CD14-positive monocyte (primary cell): ENCODE measurements at regions not wholly inside any gene's neighbourhood (a gene's known extent, or its start where the extent isn't known, plus 50 kb on each side); places are given as distances from the start of the nearest gene placed in this dataset.

Experiments
- DNase-seq, 3 donors: peaks; one replicate each; pipeline ENCODE4 v3.0.0-alpha.2; 2011 to 2022
- H2AFZ ChIP-seq: 2 replicates; pipeline ENCODE4 v1.6.0; 2012; ENCODE audit warnings: mild to moderate bottlenecking, low read depth, low read length, inconsistent platforms; ENCODE audit not compliant: insufficient read depth, poor library complexity, severe bottlenecking
- H3K27ac ChIP-seq, 2 donors: 1 replicate in 1 of 2; 2 replicates in 1 of 2; pipeline ENCODE4 v1.5.1; 2012 to 2013; ENCODE audit warnings: low read length in 2 of 2, control low read depth in 1 of 2, inconsistent platforms in 1 of 2, low read depth in 1 of 2, mild to moderate bottlenecking in 1 of 2
- H3K27me3 ChIP-seq, 2 donors: one replicate each; pipeline versions ENCODE4 v1.6.0 to v1.6.1; 2011 to 2013; ENCODE audit warnings: low read length in 2 of 2; ENCODE audit not compliant: control insufficient read depth in 2 of 2, insufficient read depth in 2 of 2
- H3K36me3 ChIP-seq, 2 donors: replicated peaks in 1 of 2; 1 replicate in 1 of 2; 2 replicates in 1 of 2; pipeline versions ENCODE4 v1.5.1 to v1.6.1; 2012 to 2013; ENCODE audit warnings: low read length in 2 of 2, control low read depth in 1 of 2, inconsistent platforms in 1 of 2, mild to moderate bottlenecking in 1 of 2; ENCODE audit not compliant: insufficient read depth in 2 of 2, control insufficient read depth in 1 of 2
- H3K4me1 ChIP-seq, 2 donors: 1 replicate in 1 of 2; 2 replicates in 1 of 2; pipeline versions ENCODE4 v1.5.1 to v1.6.1; 2012 to 2013; ENCODE audit warnings: low read length in 2 of 2, control low read depth in 1 of 2, inconsistent platforms in 1 of 2, mild to moderate bottlenecking in 1 of 2, moderate library complexity in 1 of 2; ENCODE audit not compliant: insufficient read depth in 2 of 2, control insufficient read depth in 1 of 2
- H3K4me2 ChIP-seq: replicated peaks from 2 replicates; pipeline ENCODE3; 2012; ENCODE audit warnings: low read length, moderate library complexity, mild to moderate bottlenecking; ENCODE audit not compliant: poor library complexity, severe bottlenecking; ENCODE audit errors: extremely low read depth
- H3K4me3 ChIP-seq, 3 experiments: fragments of 200-600 bp in 1 of 3; sonication (generic) in 1 of 3; replicated peaks in 1 of 3; 1 replicate in 2 of 3; 2 replicates in 1 of 3; pipeline ENCODE4 v1.5.1; 2011 to 2013; ENCODE audit warnings: low read length in 3 of 3, mild to moderate bottlenecking in 3 of 3, control low read depth in 2 of 3, low read depth in 2 of 3, inconsistent platforms in 1 of 3, moderate library complexity in 1 of 3
- H3K79me2 ChIP-seq: 2 replicates; pipeline ENCODE4 v1.6.0; 2012; ENCODE audit warnings: mild to moderate bottlenecking, control low read depth, inconsistent platforms, low read length, moderate library complexity; ENCODE audit not compliant: insufficient read depth
- H3K9ac ChIP-seq: 2 replicates; pipeline ENCODE4 v1.6.0; 2017; ENCODE audit warnings: low read length, mild to moderate bottlenecking; ENCODE audit not compliant: insufficient read depth, poor library complexity, severe bottlenecking
- H3K9me3 ChIP-seq, 2 donors: replicated peaks in 1 of 2; 1 replicate in 1 of 2; 2 replicates in 1 of 2; pipeline versions ENCODE4 v1.5.1 to v1.6.1; 2012 to 2013; ENCODE audit warnings: low read length in 2 of 2, control low read depth in 1 of 2; ENCODE audit not compliant: control insufficient read depth in 1 of 2, insufficient read depth in 1 of 2
- H4K20me1 ChIP-seq: 2 replicates; pipeline ENCODE4 v1.6.0; 2012; ENCODE audit warnings: mild to moderate bottlenecking, low read length, control low read depth, moderate library complexity; ENCODE audit not compliant: insufficient read depth
- H3K27ac Mint-ChIP-seq, 7 donors: one replicate each; pipeline ENCODE4 v1.8.0; 2020; ENCODE audit warnings: mild to moderate bottlenecking in 7 of 7, mixed read lengths in 7 of 7, moderate library complexity in 6 of 7, inconsistent platforms in 2 of 7
- H3K27me3 Mint-ChIP-seq, 3 donors: one replicate each; pipeline ENCODE4 v1.8.0; 2021 to 2022; ENCODE audit warnings: low read depth in 3 of 3, mild to moderate bottlenecking in 3 of 3, mixed read lengths in 3 of 3, moderate library complexity in 3 of 3, inconsistent platforms in 1 of 3
- H3K36me3 Mint-ChIP-seq, 2 donors: one replicate each; pipeline ENCODE4 v1.8.0; 2020; ENCODE audit warnings: mixed read lengths in 2 of 2, inconsistent platforms in 1 of 2, mild to moderate bottlenecking in 1 of 2
- H3K4me1 Mint-ChIP-seq: one replicate; pipeline ENCODE4 v1.8.0; 2020; ENCODE audit warnings: mild to moderate bottlenecking, mixed read lengths
- H3K4me3 Mint-ChIP-seq, 2 donors: one replicate each; pipeline ENCODE4 v1.8.0; 2020; ENCODE audit warnings: mild to moderate bottlenecking in 2 of 2, mixed read lengths in 2 of 2, moderate library complexity in 1 of 2
- H3K9me3 Mint-ChIP-seq, 7 donors: one replicate each; pipeline ENCODE4 v1.8.0; 2020 to 2022; ENCODE audit warnings: mixed read lengths in 7 of 7, mild to moderate bottlenecking in 6 of 7, moderate library complexity in 6 of 7, inconsistent platforms in 2 of 7
- WGBS: methylation state at CpG from one replicate; pipeline ENCODE4 v1.1.5; 2013; ENCODE audit warnings: missing lambda C conversion rate; ENCODE audit not compliant: insufficient coverage; 5-methylcytosine and 5-hydroxymethylcytosine counted together
- intact Hi-C, 2 donors: fragments of 100-400 bp; cut with micrococcal nuclease; formaldehyde crosslinking; loops; one replicate each; pipeline versions ENCODE4 v1.15.0 to v1.15.1; 2023
- TF ChIP-seq, protein P1 (sequence below): fragments of 200-600 bp; IDR thresholded peaks from one replicate; pipeline ENCODE4 v1.8.0; 2022; ENCODE audit warnings: antibody characterized with exemption, mild to moderate bottlenecking

- WGBS, result no CpG with 5 or more reads among the region's 3 CpGs
- Mint-ChIP-seq H3K36me3 (no peaks in the 10 kb centered on the region), H3K27me3 (peaks cover 2 to 32% (median 26%) of the 10 kb centered on the region in 3 donors), H3K4me1 (no peaks in the 10 kb centered on the region), H3K27ac (no peak overlapping the region), H3K4me3 (peak overlapping the region in 1 of 2 donors; percentile 19), H3K9me3 (peaks cover 0 to 14% (median 8%) of the 10 kb centered on the region in 7 donors)
- Histone ChIP-seq H3K9me3 (peaks cover 7 to 9% of the 10 kb centered on the region in 2 donors), H3K36me3 (no peaks in the 10 kb centered on the region), H3K27me3 (peaks cover 18 to 36% of the 10 kb centered on the region in 2 donors), H4K20me1 (no peaks in the 10 kb centered on the region), H2AFZ (no peak overlapping the region), H3K4me1 (no peaks in the 10 kb centered on the region), H3K4me2 (no peak overlapping the region), H3K27ac (no peak overlapping the region), H3K9ac (no peak overlapping the region), H3K4me3 (no peak overlapping the region), H3K79me2 (no peaks in the 10 kb centered on the region)
- intact Hi-C loops, result no loop called here
- DNase-seq, result no peak
- TF ChIP-seq, protein P1, sequence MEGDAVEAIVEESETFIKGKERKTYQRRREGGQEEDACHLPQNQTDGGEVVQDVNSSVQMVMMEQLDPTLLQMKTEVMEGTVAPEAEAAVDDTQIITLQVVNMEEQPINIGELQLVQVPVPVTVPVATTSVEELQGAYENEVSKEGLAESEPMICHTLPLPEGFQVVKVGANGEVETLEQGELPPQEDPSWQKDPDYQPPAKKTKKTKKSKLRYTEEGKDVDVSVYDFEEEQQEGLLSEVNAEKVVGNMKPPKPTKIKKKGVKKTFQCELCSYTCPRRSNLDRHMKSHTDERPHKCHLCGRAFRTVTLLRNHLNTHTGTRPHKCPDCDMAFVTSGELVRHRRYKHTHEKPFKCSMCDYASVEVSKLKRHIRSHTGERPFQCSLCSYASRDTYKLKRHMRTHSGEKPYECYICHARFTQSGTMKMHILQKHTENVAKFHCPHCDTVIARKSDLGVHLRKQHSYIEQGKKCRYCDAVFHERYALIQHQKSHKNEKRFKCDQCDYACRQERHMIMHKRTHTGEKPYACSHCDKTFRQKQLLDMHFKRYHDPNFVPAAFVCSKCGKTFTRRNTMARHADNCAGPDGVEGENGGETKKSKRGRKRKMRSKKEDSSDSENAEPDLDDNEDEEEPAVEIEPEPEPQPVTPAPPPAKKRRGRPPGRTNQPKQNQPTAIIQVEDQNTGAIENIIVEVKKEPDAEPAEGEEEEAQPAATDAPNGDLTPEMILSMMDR, result no peak
These were observed 69.3 kb upstream of the STMND1 start for GRCh38 chr6:17032590-17032987.

- TF ChIP-seq, protein P1, result no peak
- H3K27ac ChIP-seq, result no peak overlapping the region
- Mint-ChIP-seq H3K4me1 (no peaks in the 10 kb centered on the region), H3K36me3 (no peaks in the 10 kb centered on the region), H3K27ac (no peak overlapping the region), H3K4me3 (peak overlapping the region in 1 of 2 donors; percentile 19), H3K27me3 (peaks cover 2 to 34% (median 32%) of the 10 kb centered on the region in 3 donors), H3K9me3 (peaks cover 0 to 13% (median 8%) of the 10 kb centered on the region in 7 donors)
- no peak overlapping the region for H3K4me2 ChIP-seq
- no peaks in the 10 kb centered on the region for H3K36me3 ChIP-seq
- no peak overlapping the region for H2AFZ ChIP-seq
- WGBS, result 97% methylated on average over 15 of the region's 19 CpGs
- peaks cover 23 to 41% of the 10 kb centered on the region in 2 donors for H3K27me3 ChIP-seq
- H3K4me3 ChIP-seq, result no peak overlapping the region
- peaks cover 7 to 9% of the 10 kb centered on the region in 2 donors for H3K9me3 ChIP-seq
- H3K4me1 ChIP-seq, result no peaks in the 10 kb centered on the region
- intact Hi-C loops, result no loop called here
- H3K79me2 ChIP-seq, result no peaks in the 10 kb centered on the region
- no peak overlapping the region for H3K9ac ChIP-seq
- H4K20me1 ChIP-seq, result no peaks in the 10 kb centered on the region
- DNase-seq, result no peak
These were observed 69.9 kb upstream of the STMND1 start for GRCh38 chr6:17031961-17032360.
